K562 (cell line): ENCODE measurements at regions not wholly inside any gene's neighbourhood (a gene's known extent, or its start where the extent isn't known, plus 50 kb on each side); places are given as distances from the start of the nearest gene placed in this dataset.

Experiments used
- ATAC-seq: fragments of 200-7000 bp; cut with Tn5 transposase; 3 replicates; pipeline ENCODE4 v1.9.1; 2020; ENCODE audit warnings: moderate library complexity
- BruUV-seq: library from RNA; stranded (reverse); fragments of 400-500 nt; replicated peaks from 2 replicates; lab custom pipeline; 2021; lab: Mats Ljungman, UMichigan
- CTCF ChIA-PET: fragments of 300-600 bp; formaldehyde crosslinking; extraction: SDS; loops from one replicate; lab custom pipeline; 2021; ENCODE audit warnings: low intra/inter-chr PET ratio; lab: Yijun Ruan, JAX
- POLR2A ChIA-PET: fragments of 300-600, 350-650 bp; sonication (Branson Sonifier 250); formaldehyde crosslinking; extraction: SDS; loops from one replicate; lab custom pipeline; 2021; ENCODE audit warnings: antibody characterized with exemption, inconsistent platforms; lab: Yijun Ruan, JAX
- DNase-seq, 4 experiments: peaks; one replicate each; pipeline versions ENCODE4 v3.0.0 to v3.0.0-alpha.2; 2011 to 2018; ENCODE audit warnings: low spot score in 3 of 4, mixed read lengths in 3 of 4; ENCODE audit errors: extremely low read depth in 1 of 4
- FAIRE-seq: peaks from 2 replicates; lab custom pipeline; 2011; peaks lifted over from hg19 to GRCh38; lab: Jason Lieb, UNC
- H2AFZ ChIP-seq: 2 replicates; pipeline ENCODE4 v1.6.0; 2011; ENCODE audit warnings: low read depth, low read length, control low read depth, inconsistent platforms
- H3K27ac ChIP-seq: fragments of 200-600 bp; 3 replicates; pipeline ENCODE4 v1.8.0; 2011; ENCODE audit warnings: low read depth, mild to moderate bottlenecking, control low read depth, inconsistent platforms, low read length, moderate library complexity, mixed read lengths; ENCODE audit errors: extremely low read depth
- H3K27me3 ChIP-seq, 2 experiments: fragments of 300-600 bp in 1 of 2; 2 replicates in 1 of 2; 3 replicates in 1 of 2; pipeline versions ENCODE4 v1.6.0 to v1.8.0; 2011; ENCODE audit warnings: inconsistent platforms in 2 of 2, low read length in 2 of 2, mild to moderate bottlenecking in 1 of 2, mixed read lengths in 1 of 2, moderate library complexity in 1 of 2; ENCODE audit not compliant: control insufficient read depth in 2 of 2, insufficient read depth in 2 of 2
- H3K36me3 ChIP-seq: fragments of 300-600 bp; 3 replicates; pipeline ENCODE4 v1.8.0; 2011; ENCODE audit warnings: mild to moderate bottlenecking, low read length, inconsistent platforms; ENCODE audit not compliant: control insufficient read depth, insufficient read depth
- H3K4me1 ChIP-seq, 2 experiments: fragments of 200-600 bp in 1 of 2; replicated peaks in 1 of 2; 2 replicates in 1 of 2; 3 replicates in 1 of 2; pipeline versions ENCODE4 v1.5.1 to v1.8.0; 2011; ENCODE audit warnings: inconsistent platforms in 2 of 2, low read length in 2 of 2, mild to moderate bottlenecking in 1 of 2, mixed read lengths in 1 of 2, moderate library complexity in 1 of 2; ENCODE audit not compliant: control insufficient read depth in 2 of 2, insufficient read depth in 2 of 2
- H3K4me2 ChIP-seq: 2 replicates; pipeline ENCODE4 v1.6.1; 2011; ENCODE audit warnings: low read length, control low read depth, inconsistent platforms, mixed read lengths; ENCODE audit not compliant: insufficient read depth
- H3K4me3 ChIP-seq: fragments of 200-600 bp; sonication (generic), shearing (Covaris generic); 2 replicates; pipeline ENCODE4 v1.5.1; 2016; ENCODE audit warnings: control low read depth, inconsistent platforms
- H3K79me2 ChIP-seq: fragments of 200-600 bp; 3 replicates; pipeline ENCODE4 v1.8.0; 2011; ENCODE audit warnings: low read length, inconsistent platforms; ENCODE audit not compliant: control insufficient read depth, insufficient read depth
- H3K9ac ChIP-seq, 2 experiments: 2 replicates each; pipeline versions ENCODE4 v1.6.0 to v1.6.1; 2011; ENCODE audit warnings: low read depth in 2 of 2, low read length in 2 of 2, control low read depth in 1 of 2, inconsistent platforms in 1 of 2, mild to moderate bottlenecking in 1 of 2, mixed read lengths in 1 of 2; ENCODE audit not compliant: insufficient read depth in 1 of 2
- H3K9me1 ChIP-seq: one replicate; pipeline ENCODE4 v1.6.0; 2011; ENCODE audit warnings: inconsistent platforms, mild to moderate bottlenecking, low read length, moderate library complexity; ENCODE audit not compliant: control insufficient read depth, insufficient read depth
- H3K9me3 ChIP-seq: replicated peaks from 2 replicates; pipeline ENCODE4 v1.5.1; 2011; ENCODE audit warnings: low read depth, low read length, inconsistent platforms; ENCODE audit not compliant: control insufficient read depth, insufficient read depth
- H4K20me1 ChIP-seq: replicated peaks from 2 replicates; pipeline ENCODE4 v1.6.1; 2011; ENCODE audit warnings: low read length, inconsistent platforms, mixed read lengths; ENCODE audit not compliant: control insufficient read depth, insufficient read depth
- ELF1 ChIP-seq: fragments of 200-800 bp; sonication (Bioruptor generic); IDR thresholded peaks from 2 replicates; pipeline ENCODE4 v1.6.1; 2016; ENCODE audit warnings: missing genetic modification characterization, missing compliant biosample characterization
- FOS ChIP-seq: IDR thresholded peaks from 3 replicates; pipeline ENCODE4 v1.6.1; 2011; ENCODE audit not compliant: insufficient read length; ENCODE audit errors: extremely low read depth
- HES1 ChIP-seq: fragments of 450-650 bp; IDR thresholded peaks from 2 replicates; pipeline ENCODE4 v1.6.1; 2016; ENCODE audit warnings: low read depth, mild to moderate bottlenecking, moderate library complexity
- KLF10 ChIP-seq: fragments of 250-450 bp; sonication (Bioruptor Pico); IDR thresholded peaks from 2 replicates; pipeline ENCODE4 v1.6.1; 2021; ENCODE audit warnings: matching md5 sums
- NCOR1 ChIP-seq: fragments of 450-650 bp; IDR thresholded peaks from 2 replicates; pipeline ENCODE4 v1.6.1; 2016; ENCODE audit warnings: mild to moderate bottlenecking, moderate library complexity
- PHB ChIP-seq: fragments of 250-450 bp; sonication (Bioruptor Pico); IDR thresholded peaks from 2 replicates; pipeline ENCODE4 v1.5.0; 2021
- POLR2A ChIP-seq: fragments of 450-650 bp; conservative IDR thresholded peaks from 2 replicates; pipeline ENCODE4 v1.6.1; 2016
- SMAD3 ChIP-seq: fragments of 450-650 bp; formaldehyde crosslinking; conservative IDR thresholded peaks from 2 replicates; pipeline ENCODE4 v1.4.0; 2020; ENCODE audit warnings: mild to moderate bottlenecking
- SPI1 ChIP-seq: IDR thresholded peaks from 2 replicates; pipeline ENCODE4 v1.6.1; 2011; ENCODE audit warnings: low read depth, low read length, control low read depth, borderline replicate concordance
- SREBF1 ChIP-seq: fragments of 150-350 bp; IDR thresholded peaks from 2 replicates; pipeline ENCODE4 v1.6.1; 2014; ENCODE audit warnings: antibody characterized with exemption, low read depth, low read length, borderline replicate concordance
- TCF7 ChIP-seq: sonication (generic); IDR thresholded peaks from 2 replicates; pipeline ENCODE4 v1.6.1; 2016; ENCODE audit warnings: antibody characterized with exemption, borderline replicate concordance
- ZFP1 ChIP-seq: fragments of 450-650 bp; formaldehyde crosslinking; IDR thresholded peaks from 2 replicates; pipeline ENCODE4 v1.4.0; 2020; ENCODE audit warnings: mild to moderate bottlenecking, mixed read lengths
- ZNF133 ChIP-seq: fragments of 250-450 bp; sonication (Bioruptor Pico); IDR thresholded peaks from 2 replicates; pipeline ENCODE4 v1.4.0; 2020; ENCODE audit warnings: mild to moderate bottlenecking
- ZNF655 ChIP-seq: fragments of 250-450 bp; sonication (Bioruptor Pico); IDR thresholded peaks from 2 replicates; pipeline ENCODE4 v1.5.0; 2021
- ZNF785 ChIP-seq: fragments of 250-450 bp; sonication (Bioruptor Pico); IDR thresholded peaks from 2 replicates; pipeline ENCODE4 v1.4.0; 2020; ENCODE audit warnings: mild to moderate bottlenecking
- WGBS: fragments of 100-300 bp; shearing (Covaris generic); methylation state at CpG from one replicate; pipeline ENCODE4 v1.1.6; 2016; ENCODE audit warnings: low coverage, mixed read lengths; ENCODE audit not compliant: insufficient coverage; ENCODE audit errors: missing lambda C conversion rate; 5-methylcytosine and 5-hydroxymethylcytosine counted together
- in situ Hi-C: fragments of 300-500 bp; cut with MboI; formaldehyde crosslinking; loops from 4 replicates; pipeline ENCODE4 v1.15.0; 2018; ENCODE audit warnings: inconsistent platforms, mixed read lengths
- intact Hi-C: fragments of 100-400 bp; cut with micrococcal nuclease; formaldehyde crosslinking; loops from 2 replicates; pipeline ENCODE4 v1.14.2; 2022
- TF ChIP-seq, protein P1 (sequence below): fragments of 250-450 bp; sonication (Bioruptor Pico); IDR thresholded peaks from 2 replicates; pipeline ENCODE4 v1.9.0; 2021; ENCODE audit warnings: mild to moderate bottlenecking
- TF ChIP-seq, protein P2 (sequence below), 2 experiments: fragments of 450-650 bp in 1 of 2; sonication (generic) in 1 of 2; formaldehyde crosslinking; conservative IDR thresholded peaks; 2 replicates each; pipeline versions ENCODE4 v1.4.0 to v1.8.1; 2020 to 2022; ENCODE audit warnings: mild to moderate bottlenecking in 1 of 2, missing genetic modification reagents in 1 of 2

GRCh38 chr1:36625935-36626310 is 143.2 kb upstream of the CSF3R start:
- H3K9me1 ChIP-seq = no peaks in the 10 kb centered on the region
- CTCF ChIA-PET = no interaction called here
- WGBS = under 1% methylated on average over 11 of the region's 11 CpGs
- POLR2A ChIA-PET = no interaction called here
- H2AFZ ChIP-seq = no peak overlapping the region
- H3K27ac ChIP-seq = no peak overlapping the region
- no peak for FAIRE-seq
- no TSS peak for BruUV-seq
- H3K79me2 ChIP-seq = no peaks in the 10 kb centered on the region
- H3K36me3 ChIP-seq = no peaks in the 10 kb centered on the region
- DNase-seq = no peak
- H3K27me3 ChIP-seq = peaks cover 16 to 39% of the 10 kb centered on the region in 2 experiments; a peak in 4 of 5 replicates
- TF ChIP-seq ZNF785 (CRISPR knock-in tag) (no peak), PHB (CRISPR knock-in tag) (no peak), POLR2A (no peak), ZNF655 (CRISPR knock-in tag) (no peak), TCF7 (no peak), NCOR1 (no peak), SPI1 (no peak), FOS (no peak), ZFP1 (CRISPR knock-in tag) (no peak), ZNF133 (no peak), SREBF1 (no peak), SMAD3 (CRISPR knock-in tag) (no peak), KLF10 (no peak), ELF1 (tag) (no peak), HES1 (no peak)
- TF ChIP-seq, protein P1, sequence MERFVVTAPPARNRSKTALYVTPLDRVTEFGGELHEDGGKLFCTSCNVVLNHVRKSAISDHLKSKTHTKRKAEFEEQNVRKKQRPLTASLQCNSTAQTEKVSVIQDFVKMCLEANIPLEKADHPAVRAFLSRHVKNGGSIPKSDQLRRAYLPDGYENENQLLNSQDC (CRISPR knock-in tag) = no peak
- TF ChIP-seq, protein P2, sequence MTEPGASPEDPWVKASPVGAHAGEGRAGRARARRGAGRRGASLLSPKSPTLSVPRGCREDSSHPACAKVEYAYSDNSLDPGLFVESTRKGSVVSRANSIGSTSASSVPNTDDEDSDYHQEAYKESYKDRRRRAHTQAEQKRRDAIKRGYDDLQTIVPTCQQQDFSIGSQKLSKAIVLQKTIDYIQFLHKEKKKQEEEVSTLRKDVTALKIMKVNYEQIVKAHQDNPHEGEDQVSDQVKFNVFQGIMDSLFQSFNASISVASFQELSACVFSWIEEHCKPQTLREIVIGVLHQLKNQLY (CRISPR knock-in tag; conservative IDR thresholded peaks at IDR 0.05) = no peak
- TF ChIP-seq, all 486 proteins: peak for 0
- intact Hi-C loops = no loop called here
- ATAC-seq = no peak
- Histone ChIP-seq H3K4me3 (no peak overlapping the region), H3K4me2 (no peak overlapping the region), H3K4me1 (no peaks in the 10 kb centered on the region; a peak in 1 of 5 replicates), H3K9me3 (no peaks in the 10 kb centered on the region), H3K9ac (no peak overlapping the region), H4K20me1 (peaks cover 6% of the 10 kb centered on the region; the same call in 1 of the 2 replicates)
- in situ Hi-C loops = no loop called here
